ENCODE measurements at regions not wholly inside any gene's neighbourhood (a gene's known extent, or its start where the extent isn't known, plus 50 kb on each side); places are given as distances from the start of the nearest gene placed in this dataset.

DNA sequence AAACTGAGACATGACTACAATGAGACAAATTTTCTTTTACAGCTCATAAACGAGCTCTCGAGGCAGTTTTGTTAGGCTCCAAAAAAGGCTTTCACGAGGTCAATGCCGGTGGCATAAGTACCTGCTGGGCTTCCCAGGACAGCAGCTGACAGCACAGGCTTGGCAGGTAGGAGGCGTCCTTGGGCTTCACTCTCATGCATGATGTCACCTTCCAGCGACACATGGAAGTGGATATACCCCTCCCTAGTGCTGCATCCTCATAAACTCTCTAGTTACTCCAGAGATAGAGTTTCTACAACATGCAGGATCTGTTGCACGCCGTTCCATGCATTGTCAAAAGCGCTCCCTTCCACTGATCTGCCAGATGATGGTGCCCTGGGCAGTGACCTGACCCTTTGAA is 112.5 kb upstream of the PAXBP1 start:
- TF ChIP-seq FOXM1 (IDR thresholded peaks at IDR 0.05; ENCODE audit: borderline replicate concordance) = no peak
- no peak for TF ChIP-seq FOXA1 (IDR thresholded peaks at IDR 0.05)
- TF ChIP-seq, protein P1, sequence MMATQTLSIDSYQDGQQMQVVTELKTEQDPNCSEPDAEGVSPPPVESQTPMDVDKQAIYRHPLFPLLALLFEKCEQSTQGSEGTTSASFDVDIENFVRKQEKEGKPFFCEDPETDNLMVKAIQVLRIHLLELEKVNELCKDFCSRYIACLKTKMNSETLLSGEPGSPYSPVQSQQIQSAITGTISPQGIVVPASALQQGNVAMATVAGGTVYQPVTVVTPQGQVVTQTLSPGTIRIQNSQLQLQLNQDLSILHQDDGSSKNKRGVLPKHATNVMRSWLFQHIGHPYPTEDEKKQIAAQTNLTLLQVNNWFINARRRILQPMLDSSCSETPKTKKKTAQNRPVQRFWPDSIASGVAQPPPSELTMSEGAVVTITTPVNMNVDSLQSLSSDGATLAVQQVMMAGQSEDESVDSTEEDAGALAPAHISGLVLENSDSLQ (IDR thresholded peaks at IDR 0.05) = no peak
- no peak for TF ChIP-seq SUZ12 (IDR thresholded peaks at IDR 0.05)
- no peak for TF ChIP-seq BHLHE40 (IDR thresholded peaks at IDR 0.05; ENCODE audit: borderline replicate concordance)
- TF ChIP-seq ARNT (IDR thresholded peaks at IDR 0.05) = no peak
- TF ChIP-seq LEF1 (IDR thresholded peaks at IDR 0.05; ENCODE audit: borderline replicate concordance) = no peak
- TF ChIP-seq FOXK2 (IDR thresholded peaks at IDR 0.05) = no peak
- no peak for TF ChIP-seq NFRKB (IDR thresholded peaks at IDR 0.05)
- no peak for TF ChIP-seq SP1 (IDR thresholded peaks at IDR 0.05)
- no peak for TF ChIP-seq HDGF (IDR thresholded peaks at IDR 0.05; ENCODE audit: borderline replicate concordance)
- no peak for TF ChIP-seq TARDBP (IDR thresholded peaks at IDR 0.05)
- TF ChIP-seq CTBP1 (IDR thresholded peaks at IDR 0.05; ENCODE audit: borderline replicate concordance) = no peak
